Activated CD4-positive, alpha-beta memory T cell treated with anti-CD3 and anti-CD28 coated beads for 36 hours (primary cell): ENCODE measurements at regions not wholly inside any gene's neighbourhood (a gene's known extent, or its start where the extent isn't known, plus 50 kb on each side); places are given as distances from the start of the nearest gene placed in this dataset.

Experiments
- CTCF ChIA-PET: fragments of 350-600 bp; sonication (Branson Sonifier 250); formaldehyde crosslinking; loops from one replicate; lab custom pipeline; 2021; ENCODE audit warnings: antibody characterized with exemption, inconsistent platforms; lab: Charles Lee
- POLR2A ChIA-PET: fragments of 350-600 bp; sonication (Branson Sonifier 250); formaldehyde crosslinking; loops from one replicate; lab custom pipeline; 2021; ENCODE audit warnings: antibody characterized with exemption; lab: Charles Lee
- DNase-seq: peaks from one replicate; pipeline ENCODE4 v3.0.0-alpha.2; 2020
- H3K27ac Mint-ChIP-seq: one replicate; pipeline ENCODE4 v1.8.0; 2021; ENCODE audit warnings: mixed read lengths
- H3K27me3 Mint-ChIP-seq: one replicate; pipeline ENCODE4 v1.8.0; 2021; ENCODE audit warnings: mixed read lengths
- H3K36me3 Mint-ChIP-seq: one replicate; pipeline ENCODE4 v1.8.0; 2021; ENCODE audit warnings: mixed read lengths
- H3K4me1 Mint-ChIP-seq: one replicate; pipeline ENCODE4 v1.8.0; 2021; ENCODE audit warnings: low read depth, mixed read lengths
- H3K4me3 Mint-ChIP-seq: one replicate; pipeline ENCODE4 v1.8.0; 2021; ENCODE audit warnings: mild to moderate bottlenecking, mixed read lengths
- H3K9me3 Mint-ChIP-seq: one replicate; pipeline ENCODE4 v1.8.0; 2021; ENCODE audit warnings: mixed read lengths
- intact Hi-C: fragments of 100-400 bp; cut with micrococcal nuclease; formaldehyde crosslinking; loops from one replicate; pipeline ENCODE4 v1.15.1; 2023

DNA sequence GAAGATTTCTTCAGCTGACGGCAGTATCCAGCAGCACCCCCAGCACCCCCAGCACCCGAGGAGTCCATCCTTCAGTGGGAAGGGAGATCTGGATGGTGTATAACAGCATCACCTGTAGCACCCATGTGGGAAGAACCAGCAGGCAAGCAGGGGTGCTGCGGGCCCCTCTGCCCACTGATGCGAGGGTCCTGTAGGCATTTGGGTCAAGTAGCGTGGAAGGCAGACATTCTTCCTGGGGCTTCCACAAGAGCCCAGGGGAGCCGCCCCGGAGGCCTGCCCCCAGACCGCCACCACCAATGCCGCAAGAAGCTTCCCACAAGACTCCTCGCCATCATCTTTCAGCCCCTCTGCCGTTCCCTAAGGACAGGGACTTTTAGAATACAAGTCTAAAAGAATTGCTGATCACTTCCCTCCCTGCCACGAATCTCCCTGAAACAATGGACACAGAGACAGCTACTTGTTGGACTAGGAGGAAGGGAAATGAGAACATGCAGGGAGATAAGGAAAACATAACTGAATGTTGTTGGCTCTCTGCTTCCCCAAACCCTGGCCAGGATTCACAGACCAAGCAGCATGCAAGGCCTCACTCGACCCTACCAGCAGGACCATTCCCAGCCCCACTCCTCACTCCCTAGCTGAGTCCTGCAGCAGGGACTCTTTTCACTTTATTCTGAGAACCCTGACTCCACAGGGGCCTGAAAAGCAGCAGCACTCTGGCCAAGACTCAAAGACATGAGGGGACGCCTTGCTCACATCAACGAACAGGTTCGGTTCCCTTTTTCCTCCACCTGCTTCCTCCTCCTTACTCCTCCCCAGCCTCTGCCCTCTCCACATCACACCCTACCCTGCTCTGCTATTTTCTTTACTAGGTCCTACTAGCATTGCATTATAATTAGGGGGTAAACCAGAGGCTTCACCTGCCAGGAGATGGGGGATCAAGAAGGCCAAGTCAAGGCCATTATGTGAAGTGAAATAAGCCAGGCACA lies 164.5 kb downstream of the HERPUD2 start:
- ChIA-PET POLR2A (no interaction called here), CTCF (no interaction called here)
- intact Hi-C loops: loop anchor here (10.0 kb wide), 1 partner anchor 456 kb away; no protein-coding TSS in a partner anchor
- Mint-ChIP-seq H3K4me3 (no peak overlapping the region), H3K36me3 (no peaks in the 10 kb centered on the region), H3K27ac (no peak overlapping the region), H3K9me3 (no peaks in the 10 kb centered on the region), H3K27me3 (peaks cover 4% of the 10 kb centered on the region), H3K4me1 (no peaks in the 10 kb centered on the region)
- DNase-seq: no peak

GRCh38 chr7:35529713-35530112 lies 165.2 kb downstream of the HERPUD2 start:
- Mint-ChIP-seq H3K27me3 (peaks cover 4% of the 10 kb centered on the region), H3K4me3 (no peak overlapping the region), H3K36me3 (no peaks in the 10 kb centered on the region), H3K4me1 (no peaks in the 10 kb centered on the region), H3K9me3 (no peaks in the 10 kb centered on the region), H3K27ac (no peak overlapping the region)
- intact Hi-C loops: loop anchor here (10.0 kb wide), 1 partner anchor 455 kb away; no protein-coding TSS in a partner anchor
- ChIA-PET POLR2A (no interaction called here), CTCF (no interaction called here)
- DNase-seq: no peak

DNA sequence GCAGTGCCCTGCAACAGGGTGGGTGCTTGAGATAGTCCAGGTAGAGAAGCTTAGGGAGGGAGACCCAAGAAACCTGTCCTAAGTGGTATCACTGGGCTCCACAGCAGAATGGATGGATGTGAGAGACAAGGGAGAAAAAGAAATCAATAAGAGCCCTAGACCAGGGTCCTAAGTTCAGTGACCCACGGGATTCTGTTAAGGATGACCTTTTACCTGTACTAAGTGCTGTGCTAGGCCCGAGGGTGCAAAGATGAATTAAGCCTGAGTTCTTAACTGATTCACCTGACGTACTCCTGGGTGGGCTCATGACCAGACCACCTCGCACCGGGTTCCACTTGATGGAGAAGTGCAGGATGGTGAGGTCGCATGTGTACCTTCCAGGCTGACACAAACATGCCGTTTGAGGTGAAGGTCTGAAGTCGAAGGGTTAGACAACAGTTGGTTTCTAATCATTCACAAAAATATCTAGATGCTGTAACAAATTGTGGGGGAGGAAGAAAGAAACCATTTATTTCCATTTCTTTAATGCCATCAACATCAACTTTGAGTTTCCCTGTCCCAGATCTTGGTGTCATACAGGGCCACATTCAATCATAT lies 166.5 kb downstream of the HERPUD2 start:
- H3K36me3 Mint-ChIP-seq: no peaks in the 10 kb centered on the region
- ChIA-PET CTCF (no interaction called here), POLR2A (no interaction called here)
- H3K9me3 Mint-ChIP-seq: no peaks in the 10 kb centered on the region
- no peak overlapping the region for H3K4me3 Mint-ChIP-seq
- no peaks in the 10 kb centered on the region for H3K4me1 Mint-ChIP-seq
- no peak overlapping the region for H3K27ac Mint-ChIP-seq
- intact Hi-C loops: no loop called here
- H3K27me3 Mint-ChIP-seq: peaks cover 8% of the 10 kb centered on the region
- DNase-seq: no peak

DNA sequence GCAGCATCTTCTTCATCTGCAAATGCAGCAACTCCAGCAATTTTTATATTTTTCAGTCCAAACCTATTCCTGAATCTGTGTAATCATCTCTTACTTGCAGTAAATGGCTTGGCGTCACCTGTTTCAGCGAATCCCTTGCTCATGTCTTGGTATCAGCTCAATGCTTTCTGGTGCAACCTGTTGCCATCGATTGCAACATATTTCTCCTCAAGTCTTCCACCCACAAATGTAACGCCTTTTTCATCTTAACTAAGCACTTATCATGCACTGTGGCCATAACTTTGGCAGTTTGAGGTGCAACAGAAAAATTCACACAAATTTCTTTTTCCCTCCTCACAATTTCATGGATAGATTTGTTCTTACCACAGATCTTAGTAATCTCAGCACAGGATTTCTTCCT lies 168.3 kb downstream of the HERPUD2 start:
- Mint-ChIP-seq H3K27me3 (peaks cover 10% of the 10 kb centered on the region), H3K36me3 (no peaks in the 10 kb centered on the region), H3K9me3 (no peaks in the 10 kb centered on the region), H3K4me3 (no peak overlapping the region), H3K4me1 (no peaks in the 10 kb centered on the region), H3K27ac (no peak overlapping the region)
- intact Hi-C loops: no loop called here
- ChIA-PET POLR2A (no interaction called here), CTCF (no interaction called here)
- DNase-seq: no peak

- no peaks in the 10 kb centered on the region for H3K36me3 Mint-ChIP-seq
- POLR2A ChIA-PET: no interaction called here
- H3K4me1 Mint-ChIP-seq: no peaks in the 10 kb centered on the region
- DNase-seq: no peak
- H3K9me3 Mint-ChIP-seq: no peaks in the 10 kb centered on the region
- no peak overlapping the region for H3K4me3 Mint-ChIP-seq
- intact Hi-C loops: loop anchor here (5.0 kb wide), 1 partner anchor 337 kb away; no protein-coding TSS in a partner anchor
- no peak overlapping the region for H3K27ac Mint-ChIP-seq
- CTCF ChIA-PET: no interaction called here
- peaks cover 11% of the 10 kb centered on the region for H3K27me3 Mint-ChIP-seq
Measured at GRCh38 chr7:35524112-35524804, 170.7 kb downstream of the HERPUD2 start.

DNA sequence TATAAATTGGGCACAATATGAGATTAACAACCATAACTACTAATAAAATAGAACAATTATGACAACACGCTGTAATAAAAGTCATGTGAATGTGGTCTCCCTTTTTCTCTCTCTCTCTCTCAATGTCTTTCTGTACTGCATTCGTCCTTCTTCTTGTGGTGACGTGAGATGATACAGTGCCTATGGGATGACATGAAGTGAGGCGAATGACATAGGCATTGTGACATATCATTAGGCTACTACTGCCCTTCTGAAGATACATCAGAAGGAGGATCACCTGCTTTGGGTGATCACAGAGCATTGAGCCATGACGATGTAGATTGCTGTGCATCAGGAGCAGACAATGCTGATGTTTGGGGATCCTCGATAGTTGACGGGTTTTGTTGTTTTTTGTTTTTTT lies 171.6 kb downstream of the HERPUD2 start:
- intact Hi-C loops: loop anchor here (5.0 kb wide), 1 partner anchor 336 kb away; no protein-coding TSS in a partner anchor
- no peak for DNase-seq
- H3K4me3 Mint-ChIP-seq: no peak overlapping the region
- ChIA-PET CTCF (no interaction called here), POLR2A (no interaction called here)
- no peaks in the 10 kb centered on the region for H3K4me1 Mint-ChIP-seq
- H3K36me3 Mint-ChIP-seq: no peaks in the 10 kb centered on the region
- H3K9me3 Mint-ChIP-seq: no peaks in the 10 kb centered on the region
- no peak overlapping the region for H3K27ac Mint-ChIP-seq
- H3K27me3 Mint-ChIP-seq: peaks cover 11% of the 10 kb centered on the region

DNA sequence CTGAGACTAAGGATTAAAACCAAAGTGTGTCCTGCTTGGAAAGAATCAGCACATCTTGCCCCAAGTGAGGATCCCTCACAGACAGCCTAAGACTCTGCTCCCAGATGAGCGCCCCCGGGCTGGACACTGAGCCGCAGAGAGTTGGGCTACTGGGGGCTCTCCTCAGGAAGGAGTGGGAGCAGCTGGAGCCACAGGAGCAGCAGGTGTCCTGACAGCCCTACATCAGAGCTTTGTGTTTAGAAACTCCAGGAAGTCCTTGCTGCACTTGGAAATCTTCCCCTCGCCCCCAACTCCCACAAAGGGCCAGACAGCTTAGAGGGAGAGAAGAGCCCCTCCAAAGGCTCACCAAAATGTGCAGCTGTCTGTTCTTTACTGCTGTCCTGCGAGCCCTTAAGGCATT lies 172.2 kb downstream of the HERPUD2 start:
- H3K27ac Mint-ChIP-seq: no peak overlapping the region
- H3K4me1 Mint-ChIP-seq: no peaks in the 10 kb centered on the region
- no peak for DNase-seq
- CTCF ChIA-PET: interaction anchor here (0.7 kb wide), 1 partner anchor 101 kb away, joined by 3 read pairs; no protein-coding TSS in a partner anchor
- no peak overlapping the region for H3K4me3 Mint-ChIP-seq
- H3K27me3 Mint-ChIP-seq: peaks cover 9% of the 10 kb centered on the region
- H3K36me3 Mint-ChIP-seq: no peaks in the 10 kb centered on the region
- no peaks in the 10 kb centered on the region for H3K9me3 Mint-ChIP-seq
- intact Hi-C loops: loop anchor here (5.0 kb wide), 1 partner anchor 335 kb away; no protein-coding TSS in a partner anchor
- POLR2A ChIA-PET: no interaction called here

GRCh38 chr7:35521941-35522340 lies 173.0 kb downstream of the HERPUD2 start:
- Mint-ChIP-seq H3K4me1 (no peaks in the 10 kb centered on the region), H3K4me3 (no peak overlapping the region), H3K9me3 (no peaks in the 10 kb centered on the region), H3K36me3 (no peaks in the 10 kb centered on the region), H3K27me3 (peaks cover 8% of the 10 kb centered on the region), H3K27ac (no peak overlapping the region)
- intact Hi-C loops: loop anchor here (5.0 kb wide), 1 partner anchor 335 kb away; no protein-coding TSS in a partner anchor
- POLR2A ChIA-PET: no interaction called here
- DNase-seq: no peak
- CTCF ChIA-PET: interaction anchor here (0.7 to 3.6 kb wide), 2 partner anchors 97 to 102 kb away, joined by 3 to 23 read pairs; no protein-coding TSS in a partner anchor

DNA sequence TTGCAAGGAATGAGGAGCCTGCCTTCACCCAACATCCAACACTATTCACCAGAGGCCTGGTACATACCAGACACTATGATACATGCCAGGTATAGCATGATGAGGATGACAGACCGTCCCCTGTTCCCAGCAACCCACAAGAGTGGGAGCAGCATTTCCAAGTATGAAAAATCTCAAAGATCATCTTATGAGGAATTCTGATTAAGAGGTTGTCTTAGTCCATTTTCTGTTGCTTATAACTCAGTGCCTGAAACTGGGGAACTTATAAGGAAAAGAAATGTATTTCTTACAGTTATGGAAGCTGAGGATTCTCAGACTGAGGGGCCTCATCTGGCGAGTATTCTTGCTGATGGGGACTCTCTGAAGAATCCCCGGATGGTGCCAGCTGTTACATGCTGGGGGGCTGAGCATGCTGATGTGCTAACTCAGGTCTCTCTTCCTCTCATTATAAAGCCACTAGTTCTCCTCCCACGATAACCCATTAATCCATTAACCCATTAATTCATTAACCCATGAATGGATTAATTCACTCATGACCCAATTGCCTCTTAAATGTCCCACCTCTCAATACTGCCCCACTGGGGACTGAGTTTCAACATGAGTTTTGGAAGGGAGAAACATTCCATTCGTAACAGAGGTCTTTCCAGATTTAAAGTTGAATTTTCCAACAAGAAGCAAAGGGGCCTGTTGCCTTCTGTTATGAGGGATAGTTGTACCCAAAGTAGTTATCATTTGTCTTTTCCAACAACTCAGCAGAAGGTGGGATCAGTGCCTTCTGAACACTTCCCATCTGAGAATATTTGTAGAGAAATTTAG lies 173.9 kb downstream of the HERPUD2 start:
- H3K9me3 Mint-ChIP-seq: no peaks in the 10 kb centered on the region
- no peak overlapping the region for H3K27ac Mint-ChIP-seq
- H3K4me3 Mint-ChIP-seq: no peak overlapping the region
- no peak for DNase-seq
- peaks cover 8% of the 10 kb centered on the region for H3K27me3 Mint-ChIP-seq
- POLR2A ChIA-PET: no interaction called here
- intact Hi-C loops: loop anchor here (1.0 to 5.0 kb wide), 2 partner anchors 96 to 334 kb away; no protein-coding TSS in a partner anchor
- H3K36me3 Mint-ChIP-seq: no peaks in the 10 kb centered on the region
- no peaks in the 10 kb centered on the region for H3K4me1 Mint-ChIP-seq
- CTCF ChIA-PET: interaction anchor here (0.5 to 3.6 kb wide), 27 partner anchors 10 to 1201 kb away, joined by 3 to 23 read pairs (median 4); no protein-coding TSS in a partner anchor

DNA sequence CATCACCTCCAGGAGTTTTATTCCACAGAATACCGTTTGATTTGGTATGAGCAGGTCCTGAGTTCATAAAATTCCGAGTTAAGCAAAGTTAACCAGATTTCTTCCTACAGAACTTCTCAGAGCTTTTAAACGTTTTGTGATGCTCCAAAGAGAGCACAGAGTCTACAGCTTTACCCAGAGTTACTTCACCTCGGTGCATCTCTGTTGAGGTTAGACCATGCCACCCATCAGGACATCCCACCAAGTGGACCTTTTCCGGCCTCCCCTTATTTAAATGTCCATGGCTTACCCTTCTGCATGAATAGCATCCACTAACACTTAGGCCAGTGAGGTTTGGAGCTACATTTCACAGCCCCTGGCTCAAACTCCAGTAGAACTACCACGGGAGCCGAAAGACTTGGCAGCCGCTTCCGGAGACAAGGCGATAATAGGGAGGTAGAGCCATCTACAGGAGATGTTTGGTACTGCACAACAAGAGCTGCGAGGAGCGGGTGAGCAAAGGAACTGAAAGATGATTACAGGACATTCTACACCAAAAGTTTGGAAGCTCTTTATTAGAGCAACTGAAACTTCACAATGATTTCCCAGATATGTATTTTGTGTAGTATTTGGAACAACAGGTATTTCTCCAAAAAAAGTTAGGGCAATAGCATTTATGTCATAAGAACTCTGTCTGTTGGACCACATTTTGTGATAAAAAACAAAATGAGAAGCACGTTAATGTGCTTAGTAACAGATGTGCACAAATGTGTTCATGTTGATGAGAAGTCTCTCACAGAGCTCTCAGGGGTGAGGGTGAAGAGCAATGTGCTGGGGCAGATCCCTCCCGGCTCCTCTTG lies 174.7 kb downstream of the HERPUD2 start:
- no peak overlapping the region for H3K27ac Mint-ChIP-seq
- no peaks in the 10 kb centered on the region for H3K9me3 Mint-ChIP-seq
- no peak overlapping the region for H3K4me3 Mint-ChIP-seq
- intact Hi-C loops: loop anchor here (1.0 to 5.0 kb wide), 2 partner anchors 95 to 333 kb away; no protein-coding TSS in a partner anchor
- ChIA-PET CTCF (interaction anchor here (0.5 to 3.6 kb wide), 27 partner anchors 9 to 1200 kb away, joined by 3 to 23 read pairs (median 4); no protein-coding TSS in a partner anchor), POLR2A (no interaction called here)
- DNase-seq: peak; percentile 64
- no peaks in the 10 kb centered on the region for H3K4me1 Mint-ChIP-seq
- H3K36me3 Mint-ChIP-seq: no peaks in the 10 kb centered on the region
- H3K27me3 Mint-ChIP-seq: peaks cover 8% of the 10 kb centered on the region
